Mesodermal cell (in vitro differentiated cells): ENCODE measurements at regions not wholly inside any gene's neighbourhood (a gene's known extent, or its start where the extent isn't known, plus 50 kb on each side); places are given as distances from the start of the nearest gene placed in this dataset.

Experiments used
- H3K27ac ChIP-seq: 2 replicates; pipeline ENCODE4 v1.7.0; 2013; ENCODE audit warnings: mild to moderate bottlenecking, low read depth, low read length, moderate library complexity; ENCODE audit not compliant: severe bottlenecking
- H3K36me3 ChIP-seq: 2 replicates; pipeline ENCODE4 v1.7.1; 2013; ENCODE audit warnings: mild to moderate bottlenecking, low read length, moderate library complexity; ENCODE audit not compliant: control insufficient read depth, insufficient read depth
- H3K4me1 ChIP-seq: one replicate; pipeline ENCODE4 v1.7.1; 2013; ENCODE audit warnings: mild to moderate bottlenecking, low read length; ENCODE audit not compliant: insufficient read depth, control insufficient read depth, poor library complexity, severe bottlenecking
- H3K4me3 ChIP-seq: 2 replicates; pipeline ENCODE4 v1.7.0; 2013; ENCODE audit warnings: low read length, control low read depth, mild to moderate bottlenecking; ENCODE audit not compliant: insufficient read depth, poor library complexity, severe bottlenecking; ENCODE audit errors: extremely low read depth
- H3K9me3 ChIP-seq: 2 replicates; pipeline ENCODE4 v1.7.1; 2013; ENCODE audit warnings: mild to moderate bottlenecking, low read length, moderate library complexity; ENCODE audit not compliant: control insufficient read depth
- WGBS, 2 experiments: methylation state at CpG; one replicate each; pipeline ENCODE4 v1.1.5; 2013; ENCODE audit warnings: missing lambda C conversion rate in 2 of 2; ENCODE audit not compliant: insufficient coverage in 2 of 2; 5-methylcytosine and 5-hydroxymethylcytosine counted together

GRCh38 chr11:115942011-115942410 lies 437.8 kb upstream of the CADM1 start:
- Histone ChIP-seq H3K4me3 (no peak overlapping the region), H3K27ac (no peak overlapping the region), H3K9me3 (no peaks in the 10 kb centered on the region), H3K36me3 (no peaks in the 10 kb centered on the region), H3K4me1 (peaks cover 13% of the 10 kb centered on the region)
- 67% methylated on average over 1 of the region's 2 CpGs; no CpG with 5 or more reads in 1 of the 2 experiments for WGBS, 2 experiments

- Histone ChIP-seq H3K4me3 (no peak overlapping the region), H3K4me1 (peaks cover 13% of the 10 kb centered on the region), H3K36me3 (no peaks in the 10 kb centered on the region), H3K9me3 (no peaks in the 10 kb centered on the region), H3K27ac (no peak overlapping the region)
- WGBS, 2 experiments: 84 to 88% methylated on average over 8 to 15 of the region's 15 CpGs
Observed at GRCh38 chr11:115941481-115941993, 437.3 kb upstream of the CADM1 start.

- Histone ChIP-seq H3K27ac (no peak overlapping the region), H3K4me3 (no peak overlapping the region), H3K36me3 (no peaks in the 10 kb centered on the region), H3K4me1 (peaks cover 13% of the 10 kb centered on the region), H3K9me3 (no peaks in the 10 kb centered on the region)
- 88 to 95% methylated on average over 4 of the region's 5 CpGs for WGBS, 2 experiments
Observed at GRCh38 chr11:115941044-115941443, 436.8 kb upstream of the CADM1 start.

- 90 to 93% methylated on average over 4 to 6 of the region's 7 CpGs for WGBS, 2 experiments
- Histone ChIP-seq H3K9me3 (no peaks in the 10 kb centered on the region), H3K4me3 (no peak overlapping the region), H3K27ac (no peak overlapping the region), H3K36me3 (no peaks in the 10 kb centered on the region), H3K4me1 (peaks cover 10% of the 10 kb centered on the region)
Observed at GRCh38 chr11:115939731-115940421, 435.7 kb upstream of the CADM1 start.

GRCh38 chr11:115939104-115939730 lies 435.0 kb upstream of the CADM1 start:
- Histone ChIP-seq H3K4me1 (peaks cover 4% of the 10 kb centered on the region), H3K27ac (no peak overlapping the region), H3K4me3 (no peak overlapping the region), H3K36me3 (no peaks in the 10 kb centered on the region), H3K9me3 (no peaks in the 10 kb centered on the region)
- 87 to 97% methylated on average over 3 to 5 of the region's 6 CpGs for WGBS, 2 experiments

DNA sequence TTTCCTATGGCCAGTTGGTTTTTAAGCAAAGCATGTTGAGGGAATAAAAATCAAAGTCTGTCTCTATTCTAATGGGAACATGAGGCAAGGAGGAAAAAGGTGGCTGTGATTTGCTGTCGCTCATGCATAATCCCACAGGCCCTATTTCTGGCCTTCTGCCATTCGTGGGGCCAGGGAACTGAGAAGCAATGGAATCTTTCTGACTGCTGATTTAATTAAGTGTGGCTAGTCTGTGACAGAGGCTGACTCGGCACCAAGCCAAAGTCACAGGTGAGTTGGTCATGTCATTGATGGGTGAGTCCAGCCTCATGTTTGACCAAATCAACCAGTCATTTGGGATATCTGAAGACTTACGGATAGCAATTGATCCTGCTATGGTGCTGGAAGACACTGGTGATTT lies 429.3 kb upstream of the CADM1 start:
- WGBS, 2 experiments: 93 to 100% methylated on average over 3 of the region's 4 CpGs
- no peak overlapping the region for H3K27ac ChIP-seq
- H3K4me1 ChIP-seq: peaks cover 6% of the 10 kb centered on the region

DNA sequence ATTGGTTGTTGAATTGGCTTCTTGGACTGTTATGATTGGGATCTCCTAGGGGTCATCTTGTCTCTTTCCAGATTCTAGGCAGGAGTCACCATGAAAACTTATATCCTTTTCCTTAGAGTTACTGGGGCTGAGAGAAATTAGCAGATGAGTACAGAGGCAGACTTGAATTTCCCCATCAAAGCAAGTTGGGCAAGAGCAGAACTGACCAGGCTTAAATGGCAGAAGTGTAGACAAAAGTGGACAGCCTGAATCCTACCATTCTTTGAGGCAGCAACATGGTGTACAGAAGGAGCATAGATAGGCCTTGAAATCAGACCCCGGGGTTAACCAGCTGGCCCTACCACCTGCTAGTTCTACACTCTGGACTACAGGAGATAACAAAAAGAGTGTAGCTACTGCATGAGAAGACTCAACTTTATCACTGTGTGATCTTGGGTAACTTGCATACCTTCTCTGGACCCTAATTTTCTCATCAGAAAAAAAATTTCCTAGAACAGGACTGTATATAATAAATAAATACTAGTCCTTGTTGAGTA lies 427.4 kb upstream of the CADM1 start:
- WGBS, 2 experiments: 100% methylated on average over 1 of the region's 1 CpG
- H3K4me3 ChIP-seq: no peak overlapping the region
- no peak overlapping the region for H3K27ac ChIP-seq
- H3K4me1 ChIP-seq: peaks cover 6% of the 10 kb centered on the region
- H3K9me3 ChIP-seq: no peaks in the 10 kb centered on the region
- no peaks in the 10 kb centered on the region for H3K36me3 ChIP-seq

More for the DNA sequence above, 429.3 kb upstream of the CADM1 start:
- no peaks in the 10 kb centered on the region for H3K9me3 ChIP-seq
- H3K36me3 ChIP-seq: no peaks in the 10 kb centered on the region
- no peak overlapping the region for H3K4me3 ChIP-seq

DNA sequence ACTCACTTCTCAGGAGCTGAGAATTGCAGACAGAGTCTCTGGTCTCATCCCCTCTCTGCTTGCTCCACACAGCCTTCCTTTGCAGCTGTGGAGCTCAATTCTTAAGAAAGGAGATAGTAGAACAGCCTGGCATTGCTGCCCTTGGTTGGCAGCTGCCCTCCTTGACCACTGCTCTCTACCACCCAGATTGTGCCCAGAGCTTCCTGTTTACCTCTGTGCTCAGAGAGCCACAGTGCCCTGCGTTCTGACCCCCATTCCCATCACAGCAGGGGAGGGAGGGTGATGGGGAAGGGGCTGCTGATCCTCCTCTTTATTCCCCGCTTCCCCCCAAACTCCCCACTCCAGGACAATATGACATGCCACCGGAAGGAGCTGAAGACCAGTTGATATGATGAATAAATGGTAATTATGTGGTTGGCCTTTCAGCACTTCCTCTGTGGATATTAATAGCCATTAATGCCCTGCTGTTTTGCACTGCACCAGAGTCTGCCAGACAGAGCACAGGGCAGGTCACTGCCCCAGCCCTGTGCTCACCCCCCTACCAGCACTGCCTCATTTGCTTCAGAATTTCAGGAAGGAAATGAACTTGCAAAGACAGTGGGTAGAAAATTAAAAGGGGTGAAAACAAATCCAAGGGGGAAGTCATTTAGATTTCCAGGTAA lies 426.8 kb upstream of the CADM1 start:
- H3K4me3 ChIP-seq: no peak overlapping the region
- no peaks in the 10 kb centered on the region for H3K9me3 ChIP-seq
- WGBS, 2 experiments: no CpG with 5 or more reads among the region's 3 CpGs
- H3K4me1 ChIP-seq: peaks cover 6% of the 10 kb centered on the region
- no peaks in the 10 kb centered on the region for H3K36me3 ChIP-seq
- no peak overlapping the region for H3K27ac ChIP-seq

GRCh38 chr11:115930291-115930690 lies 426.1 kb upstream of the CADM1 start:
- Histone ChIP-seq H3K27ac (no peak overlapping the region), H3K36me3 (no peaks in the 10 kb centered on the region), H3K4me3 (no peak overlapping the region), H3K4me1 (peaks cover 6% of the 10 kb centered on the region), H3K9me3 (no peaks in the 10 kb centered on the region)
- 79% methylated on average over 2 of the region's 2 CpGs; no CpG with 5 or more reads in 1 of the 2 experiments for WGBS, 2 experiments

DNA sequence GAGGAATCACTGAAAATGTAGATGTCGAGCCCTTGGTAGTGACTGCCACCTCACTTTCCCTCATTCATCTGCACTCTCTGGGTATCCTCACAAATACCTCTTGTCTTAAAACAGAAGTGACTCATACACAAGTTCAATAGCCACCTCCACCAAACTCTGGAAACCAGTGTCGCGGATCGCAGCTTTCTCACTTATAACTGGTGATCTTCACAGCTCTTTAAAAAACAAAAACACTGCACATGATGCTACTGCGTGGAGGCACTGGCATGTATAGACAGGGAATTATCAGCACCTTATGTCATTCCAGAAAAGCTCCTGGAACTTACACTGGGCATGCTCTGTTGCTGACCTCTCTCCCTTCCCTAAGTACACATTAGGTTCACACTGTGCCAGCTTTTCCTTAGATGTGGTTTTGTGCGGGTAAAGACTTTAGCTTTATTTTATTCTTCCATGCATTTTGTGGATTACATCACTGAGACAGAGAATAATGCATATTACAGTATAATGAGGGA lies 425.5 kb upstream of the CADM1 start:
- no peaks in the 10 kb centered on the region for H3K9me3 ChIP-seq
- 80 to 90% methylated on average over 3 to 4 of the region's 6 CpGs for WGBS, 2 experiments
- no peaks in the 10 kb centered on the region for H3K36me3 ChIP-seq
- H3K4me3 ChIP-seq: no peak overlapping the region
- peaks cover 6% of the 10 kb centered on the region for H3K4me1 ChIP-seq
- no peak overlapping the region for H3K27ac ChIP-seq
